Spleen (tissue), 7 donors: ENCODE measurements at regions not wholly inside any gene's neighbourhood (a gene's known extent, or its start where the extent isn't known, plus 50 kb on each side); places are given as distances from the start of the nearest gene placed in this dataset.

Source experiments
- CTCF ChIP-seq, 11 experiments: fragments of 200-600 bp in 7 of 11; fragments of 450-650 bp in 4 of 11; sonication (generic) in 4 of 11; IDR thresholded peaks in 8 of 11; conservative IDR thresholded peaks in 3 of 11; 1 replicate in 7 of 11; 2 replicates in 4 of 11; pipeline versions ENCODE4 v1.4.0 to v1.8.0; 2016 to 2021; ENCODE audit warnings: antibody characterized with exemption in 11 of 11, inconsistent platforms in 4 of 11, mild to moderate bottlenecking in 1 of 11
- POLR2A ChIP-seq, 3 donors: fragments of 450-650 bp; IDR thresholded peaks; one replicate each; pipeline ENCODE4 v1.5.1; 2017; ENCODE audit warnings: antibody characterized with exemption in 3 of 3, mild to moderate bottlenecking in 1 of 3
- donor health status: DM: no; HTN: no; CAD: no; lungs with moderate emphysema.
- donor health status: DM: no; HTN: no; CAD: no.
- donor health status: DM: no; HTN: no; CAD: no.

GRCh38 chr5:86878250-86878649, 260.5 kb downstream of the COX7C start:
- no peak for TF ChIP-seq CTCF (IDR thresholded peaks at IDR 0.05 in 8 of 11, conservative IDR thresholded peaks at IDR 0.05 in 3 of 11)
- no peak for TF ChIP-seq POLR2A (IDR thresholded peaks at IDR 0.05)
